ENCODE measurements at regions not wholly inside any gene's neighbourhood (a gene's known extent, or its start where the extent isn't known, plus 50 kb on each side); places are given as distances from the start of the nearest gene placed in this dataset.
"Not testable (repeated sequence)": the region's sequence is repeated elsewhere in the genome, so short reads cannot be mapped to it uniquely, and the experiment has no call there.

DNA sequence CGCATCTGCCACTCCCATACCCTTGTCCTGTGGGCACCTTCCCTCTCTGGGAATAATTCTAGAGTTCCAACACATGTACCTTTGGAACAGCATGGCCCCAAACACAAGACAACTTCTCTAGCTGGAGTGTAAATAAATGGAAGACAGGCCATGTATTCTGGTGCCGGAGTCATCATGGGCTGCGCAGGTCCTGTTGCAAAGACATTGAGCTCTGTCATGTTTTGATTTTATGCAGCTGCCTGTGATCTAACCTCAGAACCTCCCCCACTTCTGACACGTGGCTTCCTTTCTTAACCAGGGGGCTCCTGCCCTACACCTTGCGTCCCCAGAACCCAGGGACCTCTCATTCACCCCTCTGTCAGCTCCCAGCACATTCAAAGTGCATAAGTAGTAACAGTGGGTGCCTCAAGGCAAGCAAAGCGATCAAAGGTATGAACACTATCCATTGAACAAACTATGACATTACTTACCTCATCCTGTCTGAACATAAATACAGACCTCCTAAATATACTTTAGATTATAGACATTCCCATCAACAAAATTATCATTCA lies 219.9 kb downstream of the FGFR2 start:
- no peak for TF ChIP-seq MAX (IDR thresholded peaks at IDR 0.05; ENCODE audit: low read depth, low read length)
- no peak for TF ChIP-seq MYC (IDR thresholded peaks at IDR 0.05; ENCODE audit: low read depth, low read length)
- TF ChIP-seq CTCF (IDR thresholded peaks at IDR 0.05; ENCODE audit: low read depth, low read length): no peak
- no peak for TF ChIP-seq POLR2A (IDR thresholded peaks at IDR 0.05; ENCODE audit: extremely low read depth, insufficient read length)
- DNase-seq (ENCODE audit: low read depth): no peak
- H3K4me3 ChIP-seq (ENCODE audit: low read depth, low read length): no peak overlapping the region

- no peak for DNase-seq (ENCODE audit: low read depth)
- TF ChIP-seq CTCF (IDR thresholded peaks at IDR 0.05; ENCODE audit: low read depth, low read length): no peak
- no peak for TF ChIP-seq MYC (IDR thresholded peaks at IDR 0.05; ENCODE audit: low read depth, low read length)
- TF ChIP-seq POLR2A (IDR thresholded peaks at IDR 0.05; ENCODE audit: extremely low read depth, insufficient read length): no peak
- no peak for TF ChIP-seq MAX (IDR thresholded peaks at IDR 0.05; ENCODE audit: low read depth, low read length)
Observed at GRCh38 chr10:121379013-121379412, 219.2 kb downstream of the FGFR2 start.

GRCh38 chr10:121380211-121380610 lies 218.0 kb downstream of the FGFR2 start:
- H3K4me3 ChIP-seq (ENCODE audit: low read depth, low read length): no peak overlapping the region
- TF ChIP-seq POLR2A (IDR thresholded peaks at IDR 0.05; ENCODE audit: extremely low read depth, insufficient read length) (no peak), MYC (IDR thresholded peaks at IDR 0.05; ENCODE audit: low read depth, low read length) (no peak), MAX (IDR thresholded peaks at IDR 0.05; ENCODE audit: low read depth, low read length) (no peak), CTCF (IDR thresholded peaks at IDR 0.05; ENCODE audit: low read depth, low read length) (no peak)
- DNase-seq (ENCODE audit: low read depth): no peak

More at GRCh38 chr10:121379013-121379412, 219.2 kb downstream of the FGFR2 start:
- no peak overlapping the region for H3K4me3 ChIP-seq (ENCODE audit: low read depth, low read length)

- not testable (repeated sequence) for H3K4me3 ChIP-seq (ENCODE audit: low read depth, low read length); DNase-seq (ENCODE audit: low read depth)
Observed at GRCh38 chr10:121382029-121382520, 216.2 kb downstream of the FGFR2 start.

GRCh38 chr10:121385136-121385535 lies 213.1 kb downstream of the FGFR2 start:
- TF ChIP-seq CTCF (IDR thresholded peaks at IDR 0.05; ENCODE audit: low read depth, low read length) (no peak), MAX (IDR thresholded peaks at IDR 0.05; ENCODE audit: low read depth, low read length) (no peak), POLR2A (IDR thresholded peaks at IDR 0.05; ENCODE audit: extremely low read depth, insufficient read length) (no peak), MYC (IDR thresholded peaks at IDR 0.05; ENCODE audit: low read depth, low read length) (no peak)
- DNase-seq (ENCODE audit: low read depth): no peak
- no peak overlapping the region for H3K4me3 ChIP-seq (ENCODE audit: low read depth, low read length)

DNA sequence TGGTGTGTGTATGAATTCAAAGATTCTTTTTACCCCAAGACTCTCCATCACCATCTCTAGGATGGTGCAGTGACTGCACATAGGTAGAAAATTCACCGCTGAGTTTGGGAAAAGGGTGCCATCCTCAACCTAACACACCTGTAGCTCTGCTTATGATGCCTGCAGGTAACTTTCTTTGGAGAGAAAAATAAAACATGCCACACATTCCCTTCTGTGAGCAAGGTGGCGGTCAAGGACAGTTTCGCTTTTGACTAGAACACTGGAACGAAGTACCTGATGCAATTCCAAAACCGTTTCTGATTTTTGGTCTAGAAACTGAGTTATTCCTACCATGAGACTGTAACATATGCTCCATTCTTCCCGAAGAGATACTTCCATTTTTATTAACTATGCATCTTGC lies 205.6 kb downstream of the FGFR2 start:
- DNase-seq (ENCODE audit: low read depth): no peak
- TF ChIP-seq POLR2A (IDR thresholded peaks at IDR 0.05; ENCODE audit: extremely low read depth, insufficient read length): no peak
- TF ChIP-seq CTCF (IDR thresholded peaks at IDR 0.05; ENCODE audit: low read depth, low read length): no peak
- no peak for TF ChIP-seq MAX (IDR thresholded peaks at IDR 0.05; ENCODE audit: low read depth, low read length)
- no peak for TF ChIP-seq MYC (IDR thresholded peaks at IDR 0.05; ENCODE audit: low read depth, low read length)
- no peak overlapping the region for H3K4me3 ChIP-seq (ENCODE audit: low read depth, low read length)
